Breast epithelium (tissue), 4 donors: ENCODE measurements at regions not wholly inside any gene's neighbourhood (a gene's known extent, or its start where the extent isn't known, plus 50 kb on each side); places are given as distances from the start of the nearest gene placed in this dataset.
"Not testable (repeated sequence)": the region's sequence is repeated elsewhere in the genome, so short reads cannot be mapped to it uniquely, and the experiment has no call there.

Source experiments
- DNase-seq, 2 donors: peaks; one replicate each; pipeline ENCODE4 v3.0.0-alpha.2; 2019; ENCODE audit warnings: low spot score in 2 of 2
- H3K27ac ChIP-seq, 2 donors: fragments of 200-600 bp; sonication (generic) in 1 of 2; one replicate each; pipeline ENCODE4 v1.5.1; 2016 to 2019; ENCODE audit warnings: mild to moderate bottlenecking in 1 of 2
- H3K27me3 ChIP-seq, 2 donors: fragments of 200-600 bp; sonication (generic) in 1 of 2; one replicate each; pipeline versions ENCODE4 v1.5.1 to v1.6.0; 2017 to 2019; ENCODE audit warnings: control low read depth in 1 of 2, mild to moderate bottlenecking in 1 of 2
- H3K36me3 ChIP-seq: fragments of 200-600 bp; one replicate; pipeline ENCODE4 v1.5.1; 2019
- H3K4me1 ChIP-seq, 2 donors: fragments of 200-600 bp; sonication (generic); one replicate each; pipeline ENCODE4 v1.5.1; 2016 to 2019; ENCODE audit warnings: control low read depth in 1 of 2
- H3K4me3 ChIP-seq, 3 donors: fragments of 200-600 bp; sonication (generic); 1 replicate in 2 of 3; 2 replicates in 1 of 3; pipeline ENCODE4 v1.5.1; 2016 to 2019; ENCODE audit warnings: mild to moderate bottlenecking in 3 of 3, moderate library complexity in 2 of 3
- H3K9me3 ChIP-seq, 2 donors: fragments of 200-600 bp; sonication (generic) in 1 of 2; one replicate each; pipeline ENCODE4 v1.5.1; 2016 to 2019; ENCODE audit warnings: control low read depth in 1 of 2
- CTCF ChIP-seq, 3 donors: fragments of 450-650 bp; IDR thresholded peaks; one replicate each; pipeline ENCODE4 v1.5.1; 2016 to 2017; ENCODE audit warnings: antibody characterized with exemption in 3 of 3, mild to moderate bottlenecking in 3 of 3, moderate library complexity in 3 of 3
- POLR2A ChIP-seq: fragments of 450-650 bp; IDR thresholded peaks from one replicate; pipeline ENCODE4 v1.6.1; 2016; ENCODE audit warnings: antibody characterized with exemption, mild to moderate bottlenecking, moderate library complexity
- POLR2AphosphoS5 ChIP-seq, 3 donors: sonication (generic); formaldehyde crosslinking; IDR thresholded peaks; one replicate each; pipeline ENCODE4 v1.6.1; 2017; ENCODE audit warnings: antibody characterized with exemption in 3 of 3
- intact Hi-C: fragments of 100-400 bp; cut with DNase I; formaldehyde crosslinking; loops from one replicate; pipeline ENCODE4 v1.15.1; 2023; ENCODE audit warnings: low total_unique reads

- Histone ChIP-seq H3K4me3 (no peak overlapping the region), H3K4me1 (no peaks in the 10 kb centered on the region), H3K36me3 (no peaks in the 10 kb centered on the region), H3K27me3 (no peaks in the 10 kb centered on the region), H3K27ac (no peak overlapping the region), H3K9me3 (peaks cover 0 to 7% of the 10 kb centered on the region in 2 donors)
- no peak for DNase-seq
- no peak for TF ChIP-seq CTCF (IDR thresholded peaks at IDR 0.05)
- intact Hi-C loops: no loop called here
Measured at GRCh38 chr2:56816666-56817065, 632.9 kb downstream of the CCDC85A start.

- no peak for TF ChIP-seq POLR2AphosphoS5 (IDR thresholded peaks at IDR 0.05)
- no peak for TF ChIP-seq CTCF (IDR thresholded peaks at IDR 0.05)
- TF ChIP-seq POLR2A: no peak
- no peaks in the 10 kb centered on the region for H3K27me3 ChIP-seq
- intact Hi-C loops: no loop called here
- no peak for DNase-seq
- H3K4me1 ChIP-seq: no peaks in the 10 kb centered on the region
- H3K36me3 ChIP-seq: no peaks in the 10 kb centered on the region
- H3K9me3 ChIP-seq: no peaks in the 10 kb centered on the region
- H3K27ac ChIP-seq: no peak overlapping the region
- no peak overlapping the region for H3K4me3 ChIP-seq
Measured at GRCh38 chr2:56831780-56832179, 648.0 kb downstream of the CCDC85A start.

DNA sequence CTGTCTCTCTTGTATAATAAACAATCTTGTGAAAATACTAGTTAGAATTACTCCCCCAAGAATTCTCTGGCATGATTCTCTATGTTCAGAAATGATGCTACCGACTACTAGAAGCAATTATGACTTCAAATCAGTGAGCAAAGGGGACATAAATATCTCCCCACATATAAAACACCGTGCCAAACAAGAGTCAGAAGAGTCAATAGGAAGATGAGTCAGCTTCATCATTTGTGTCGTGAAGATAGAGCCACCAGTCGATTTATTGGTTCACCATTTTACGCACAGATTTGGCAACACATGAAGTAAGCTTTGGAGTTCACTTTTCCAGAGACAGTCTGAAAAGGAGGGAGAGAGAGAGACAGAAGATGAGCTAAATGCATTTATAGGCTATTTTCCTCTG, 650.9 kb downstream of the CCDC85A start:
- no peaks in the 10 kb centered on the region for H3K27me3 ChIP-seq
- no peaks in the 10 kb centered on the region for H3K9me3 ChIP-seq
- DNase-seq: no peak
- no peak overlapping the region for H3K27ac ChIP-seq
- intact Hi-C loops: no loop called here
- no peak for TF ChIP-seq POLR2AphosphoS5 (IDR thresholded peaks at IDR 0.05)
- TF ChIP-seq CTCF (IDR thresholded peaks at IDR 0.05): no peak
- no peak for TF ChIP-seq POLR2A
- H3K4me1 ChIP-seq: no peaks in the 10 kb centered on the region
- no peak overlapping the region for H3K4me3 ChIP-seq
- no peaks in the 10 kb centered on the region for H3K36me3 ChIP-seq

DNA sequence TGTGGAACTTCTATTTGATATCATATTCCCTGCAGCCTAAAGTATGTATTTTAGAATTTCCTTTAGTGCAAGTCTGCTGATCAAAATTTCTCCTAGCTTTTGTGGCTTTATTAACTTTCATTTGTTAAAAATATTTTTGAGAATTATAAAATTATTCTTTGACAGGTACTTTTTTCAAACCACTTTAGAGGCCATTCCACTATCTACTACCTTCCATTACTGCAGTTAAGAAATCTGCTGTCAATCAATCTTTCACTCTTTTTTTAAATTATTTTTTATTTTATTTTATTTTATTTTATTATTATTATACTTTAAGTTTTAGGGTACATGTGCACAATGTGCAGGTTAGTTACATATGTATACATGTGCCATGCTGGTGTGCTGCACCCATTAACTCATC, 656.2 kb downstream of the CCDC85A start:
- H3K36me3 ChIP-seq, H3K4me3 ChIP-seq, DNase-seq, H3K9me3 ChIP-seq, H3K27me3 ChIP-seq, H3K4me1 ChIP-seq, H3K27ac ChIP-seq, intact Hi-C loops: not testable (repeated sequence)

GRCh38 chr2:56860991-56861390, 677.2 kb downstream of the CCDC85A start:
- Histone ChIP-seq H3K4me1 (no peaks in the 10 kb centered on the region), H3K9me3 (no peaks in the 10 kb centered on the region), H3K36me3 (no peaks in the 10 kb centered on the region), H3K27ac (no peak overlapping the region), H3K4me3 (no peak overlapping the region), H3K27me3 (no peaks in the 10 kb centered on the region)
- TF ChIP-seq POLR2AphosphoS5 (IDR thresholded peaks at IDR 0.05) (no peak), POLR2A (no peak), CTCF (IDR thresholded peaks at IDR 0.05) (no peak)
- intact Hi-C loops: loop anchor here (1.0 kb wide), 1 partner anchor 7 kb away; no protein-coding TSS in a partner anchor
- no peak for DNase-seq

GRCh38 chr2:56871644-56872043, 687.9 kb downstream of the CCDC85A start:
- H3K27ac ChIP-seq: no peak overlapping the region
- DNase-seq: no peak
- intact Hi-C loops: no loop called here
- no peaks in the 10 kb centered on the region for H3K27me3 ChIP-seq
- no peaks in the 10 kb centered on the region for H3K9me3 ChIP-seq
- H3K4me1 ChIP-seq: no peaks in the 10 kb centered on the region
- no peak overlapping the region for H3K4me3 ChIP-seq
- no peaks in the 10 kb centered on the region for H3K36me3 ChIP-seq
- no peak for TF ChIP-seq POLR2AphosphoS5 (IDR thresholded peaks at IDR 0.05)
- no peak for TF ChIP-seq POLR2A
- TF ChIP-seq CTCF (IDR thresholded peaks at IDR 0.05): no peak
